ENCODE measurements at regions not wholly inside any gene's neighbourhood (a gene's known extent, or its start where the extent isn't known, plus 50 kb on each side); places are given as distances from the start of the nearest gene placed in this dataset.

GRCh38 chr6:2502096-2502997 is 248.4 kb downstream of the MYLK4 start:
- no peak for DNase-seq

GRCh38 chr6:2497922-2498623 is 252.6 kb downstream of the MYLK4 start:
- DNase-seq = no peak

GRCh38 chr6:2496291-2496690 is 250.9 kb upstream of the GMDS start:
- DNase-seq = no peak

DNA sequence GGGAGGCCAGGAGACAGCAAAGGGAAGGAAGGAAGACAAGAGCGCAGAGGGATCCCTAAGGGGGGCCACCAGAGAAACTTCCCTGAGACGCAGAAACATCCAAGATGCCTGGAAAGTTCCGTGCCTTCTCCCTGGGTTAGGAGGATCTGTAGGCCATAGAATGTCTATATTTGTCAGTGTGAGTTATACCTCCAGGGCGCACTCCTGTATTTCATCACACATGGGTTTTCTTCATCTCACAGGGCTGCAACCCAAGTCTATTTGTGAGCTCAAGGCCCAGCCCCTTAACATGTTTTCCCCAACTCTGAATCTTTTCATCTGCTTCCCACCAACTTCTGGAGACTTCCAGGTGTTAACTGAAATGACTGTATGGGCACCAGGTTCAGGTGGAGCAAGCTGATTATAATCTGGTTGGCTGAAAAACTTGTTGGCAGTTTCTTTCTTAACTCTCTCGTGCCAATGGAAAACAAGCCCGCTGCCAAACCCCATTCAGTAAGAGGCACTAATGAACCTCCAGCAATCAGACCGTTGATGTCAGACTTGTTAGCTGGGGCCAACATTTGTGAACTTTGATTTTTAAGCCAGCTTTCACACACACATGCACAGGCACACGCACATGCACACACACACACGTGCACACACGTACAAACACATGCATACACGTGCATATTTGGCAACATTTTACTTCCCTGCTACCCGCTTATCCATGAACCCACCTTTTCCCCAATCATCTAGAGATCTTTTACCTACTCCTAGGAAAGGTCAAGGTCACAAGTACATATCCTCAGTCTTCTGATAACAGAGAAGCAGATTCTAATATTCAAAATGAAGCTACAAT is 247.5 kb upstream of the GMDS start:
- no peak for DNase-seq

- DNase-seq = no peak
Observed at GRCh38 chr6:2491137-2491536, 245.7 kb upstream of the GMDS start.

DNA sequence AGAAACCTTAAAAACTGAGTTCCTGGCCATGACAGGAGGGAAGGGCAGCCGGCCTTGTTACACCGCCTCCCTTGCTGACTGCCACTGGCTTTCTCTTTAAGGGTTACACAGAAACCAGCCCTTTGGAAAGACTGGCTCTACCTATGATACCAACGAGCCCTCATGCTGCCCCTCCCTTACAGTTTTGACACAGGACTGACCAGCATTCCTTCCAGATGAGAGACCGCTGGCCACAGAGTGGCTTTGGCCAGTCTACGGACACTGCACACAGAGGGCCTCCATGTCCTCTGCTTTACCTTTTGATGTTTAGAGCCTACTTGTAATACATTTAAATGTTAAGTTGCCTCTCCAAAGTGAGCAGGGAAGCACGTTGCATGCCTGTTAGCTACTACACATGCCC is 243.2 kb upstream of the GMDS start:
- DNase-seq = no peak

GRCh38 chr6:2485116-2485515 is 239.7 kb upstream of the GMDS start:
- no peak for DNase-seq

- DNase-seq = no peak
Observed at GRCh38 chr6:2482773-2483172, 237.4 kb upstream of the GMDS start.

DNA sequence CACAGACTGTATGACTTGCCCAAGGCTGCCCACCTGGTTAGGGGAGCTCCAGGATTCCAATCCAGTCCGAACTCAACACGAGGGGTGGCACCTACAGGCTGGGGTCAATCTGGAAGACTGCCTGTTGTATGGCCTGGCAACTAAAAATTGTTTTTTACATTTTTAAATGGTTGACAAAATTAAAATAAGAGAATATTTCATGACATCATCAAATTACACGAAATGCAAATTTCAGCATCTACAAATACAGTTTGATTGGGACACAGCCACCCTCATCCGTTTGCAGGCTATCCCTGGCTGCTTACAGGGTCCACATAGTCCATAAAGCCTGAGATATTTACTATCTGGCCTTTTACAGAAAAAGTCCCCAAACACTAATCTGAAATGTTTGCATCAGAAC is 235.9 kb upstream of the GMDS start:
- no peak for DNase-seq

DNA sequence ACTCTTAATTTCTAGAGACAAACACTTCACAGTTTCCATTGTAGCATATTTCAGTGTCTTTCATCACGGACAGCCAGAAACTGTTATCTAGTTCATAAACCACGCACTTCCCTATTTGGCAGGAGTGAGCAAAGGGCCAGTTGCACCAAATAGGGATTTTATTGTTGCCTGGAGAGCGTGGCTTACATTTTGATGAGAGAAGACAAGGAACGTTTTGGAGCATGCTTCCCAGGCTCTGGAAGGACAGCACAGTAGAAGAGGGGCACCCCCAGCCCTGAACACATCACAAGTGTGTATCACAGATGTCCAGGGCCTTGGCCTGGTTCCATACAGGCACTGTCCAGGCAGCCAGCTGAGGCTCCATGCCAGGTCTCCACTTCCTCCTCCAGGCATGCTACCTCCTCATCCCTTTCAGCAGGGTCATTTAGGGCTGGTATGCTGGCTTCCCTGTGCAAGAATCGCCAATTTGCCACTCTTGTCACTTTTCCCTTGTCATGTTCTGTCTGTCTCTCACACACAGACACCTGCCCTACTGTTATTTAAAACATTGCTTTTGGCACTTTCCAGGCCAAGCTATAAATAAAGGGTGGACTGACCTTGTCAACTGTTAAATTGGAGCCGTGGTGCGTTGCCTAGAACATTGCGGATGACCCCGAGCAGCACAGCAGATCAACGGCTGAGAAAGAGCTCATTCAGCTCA is 235.0 kb upstream of the GMDS start:
- no peak for DNase-seq

DNA sequence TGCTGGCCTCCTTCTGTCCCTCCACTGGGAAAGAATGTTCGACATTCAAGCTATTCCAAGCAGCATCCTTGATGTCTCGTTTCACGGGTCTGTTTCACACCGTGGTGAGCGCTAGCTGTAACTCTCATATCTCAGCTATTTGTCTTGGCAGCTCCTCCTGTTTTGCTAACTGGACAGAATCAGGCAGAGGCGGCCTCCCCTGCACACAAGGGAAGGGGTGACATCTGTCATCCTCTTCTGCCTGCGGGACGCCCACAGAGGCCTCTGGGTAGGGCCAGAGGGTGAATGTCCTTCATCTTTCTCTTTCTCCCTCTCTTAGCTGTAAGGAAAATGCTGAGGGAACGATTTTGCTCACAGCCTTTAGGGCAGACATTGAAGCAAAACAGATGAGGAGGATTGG is 232.8 kb upstream of the GMDS start:
- DNase-seq = no peak

- no peak for DNase-seq
Observed at GRCh38 chr6:2477666-2478065, 232.3 kb upstream of the GMDS start.

- DNase-seq = no peak
Observed at GRCh38 chr6:2477250-2477649, 231.8 kb upstream of the GMDS start.

DNA sequence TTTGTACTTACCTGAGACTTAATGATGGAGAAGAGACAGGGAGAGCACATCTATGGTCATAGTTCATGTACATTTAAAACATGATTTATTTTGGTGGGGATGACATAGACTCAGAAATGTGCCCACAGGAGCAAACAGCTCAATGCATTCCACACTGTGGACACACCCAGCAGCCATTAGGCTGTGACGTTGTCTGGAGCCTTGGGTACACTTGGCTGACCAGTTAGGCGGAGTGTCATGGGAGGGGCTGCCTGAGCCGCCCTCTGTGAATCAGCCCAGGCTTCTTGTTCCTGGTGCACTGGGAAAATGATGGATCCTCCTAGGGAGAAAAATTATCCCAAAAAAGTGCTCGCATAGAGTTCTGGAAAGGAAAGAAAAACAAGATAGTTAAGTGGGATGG is 231.0 kb upstream of the GMDS start:
- no peak for DNase-seq

- DNase-seq = no peak
Observed at GRCh38 chr6:2471472-2471871, 226.1 kb upstream of the GMDS start.

GRCh38 chr6:2469428-2469827 is 224.0 kb upstream of the GMDS start:
- DNase-seq = no peak

- DNase-seq = no peak
Observed at GRCh38 chr6:2468601-2468955, 223.2 kb upstream of the GMDS start.

DNA sequence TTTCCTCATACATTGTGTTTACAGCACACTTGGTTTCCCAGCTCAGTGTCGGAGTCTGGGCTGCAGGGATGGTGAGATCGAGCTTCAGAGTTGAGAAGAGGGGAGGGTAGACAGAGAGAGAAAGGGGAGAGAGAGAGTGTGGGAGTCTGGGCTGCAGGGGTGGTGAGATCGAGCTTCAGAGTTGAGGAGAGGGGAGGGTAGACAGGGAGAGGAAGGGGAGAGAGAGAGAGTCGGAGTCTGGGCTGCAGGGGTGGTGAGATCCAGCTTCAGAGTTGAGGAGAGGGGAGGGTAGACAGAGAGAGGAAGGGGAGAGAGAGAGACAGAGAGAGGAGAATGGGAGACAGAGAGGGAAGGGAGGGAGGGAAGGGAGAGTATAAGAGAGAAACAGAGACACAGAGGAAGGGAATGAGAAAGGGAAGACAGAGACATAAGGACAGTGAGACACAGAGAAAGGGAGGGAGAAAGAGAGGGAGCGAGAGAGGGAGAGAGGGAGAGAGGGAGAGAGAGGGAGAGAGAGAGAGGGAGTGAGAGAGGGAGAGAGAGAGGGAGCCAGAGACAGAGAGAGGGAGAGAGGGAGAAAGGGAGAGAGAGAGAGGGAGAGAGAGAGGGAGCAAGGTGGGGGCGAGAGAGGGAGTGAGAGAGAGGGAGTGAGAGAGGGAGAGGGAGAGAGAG is 222.7 kb upstream of the GMDS start:
- DNase-seq = no peak

DNA sequence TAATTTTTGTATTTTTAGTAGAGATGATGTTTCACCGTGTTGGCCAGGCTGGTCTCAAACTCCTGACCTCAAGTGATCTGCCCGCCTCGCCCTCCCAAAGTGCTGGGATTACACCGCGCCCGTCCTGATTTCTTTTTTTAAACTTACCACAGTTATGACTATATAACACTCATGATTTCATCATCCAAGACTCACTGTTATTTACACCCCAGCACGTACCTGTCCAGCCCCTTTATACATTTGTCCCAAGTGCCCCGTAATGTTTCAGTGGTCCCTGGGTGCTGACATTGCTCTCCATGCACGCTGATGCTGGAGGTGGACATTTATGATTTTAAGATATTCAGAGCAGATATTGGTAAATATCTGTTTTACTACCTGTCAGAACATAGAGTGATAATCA is 219.9 kb upstream of the GMDS start:
- no peak for DNase-seq

- no peak for DNase-seq
Observed at GRCh38 chr6:2464641-2465040, 219.2 kb upstream of the GMDS start.

GRCh38 chr6:2462831-2463230 is 217.4 kb upstream of the GMDS start:
- DNase-seq = no peak

DNA sequence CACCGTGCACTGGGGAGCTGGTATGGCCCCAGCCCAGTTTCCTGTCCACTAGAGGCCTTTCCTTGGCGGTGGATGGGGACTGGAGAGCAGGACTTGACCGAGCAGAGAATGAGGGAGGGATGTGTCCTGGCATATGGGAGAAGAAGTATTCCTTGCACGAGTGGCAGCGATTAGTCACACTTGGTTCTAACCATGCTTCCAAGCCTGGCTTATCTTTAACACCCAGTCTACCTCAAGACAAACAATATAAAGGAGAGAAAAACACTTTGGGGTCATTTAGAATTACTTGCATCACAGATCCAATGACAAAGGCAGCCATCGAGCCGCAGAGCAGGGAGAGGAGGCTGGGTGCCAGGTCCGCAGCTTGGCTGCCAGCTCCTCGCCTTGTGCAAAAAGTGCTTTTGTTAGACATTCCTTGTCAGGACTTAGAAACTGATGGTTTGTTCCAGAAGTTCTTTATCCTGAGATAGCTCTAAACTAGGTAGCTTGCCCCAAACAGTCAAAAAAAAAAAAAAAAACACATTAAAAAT is 214.9 kb upstream of the GMDS start:
- DNase-seq = no peak
